ENCODE measurements at regions not wholly inside any gene's neighbourhood (a gene's known extent, or its start where the extent isn't known, plus 50 kb on each side); places are given as distances from the start of the nearest gene placed in this dataset.
A peak's percentile ranks its signal among the peaks of the same experiment; 100 is the strongest.

DNA sequence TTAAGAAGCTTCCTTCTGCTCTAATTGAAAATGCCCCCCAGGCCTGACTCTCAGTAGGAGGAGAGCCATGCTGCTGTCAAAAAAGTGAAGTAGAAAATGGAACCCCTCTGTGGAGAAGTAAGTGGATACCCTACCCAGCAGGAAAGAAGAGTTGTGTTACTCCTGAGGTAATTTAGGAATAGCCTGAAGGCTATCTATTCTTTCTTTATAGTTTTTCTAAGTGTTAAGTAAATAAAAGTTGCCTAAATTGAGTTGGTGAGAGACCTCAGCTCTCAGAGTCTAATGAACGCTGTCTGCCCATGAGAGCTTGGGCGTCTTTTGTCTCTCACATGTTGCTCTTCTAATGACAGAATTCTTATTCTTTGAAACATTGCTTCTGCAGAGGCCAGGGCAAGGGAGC, 116.2 kb downstream of the NSUN3 start:
- DNase-seq (ENCODE audit: low spot score) = no peak

DNA sequence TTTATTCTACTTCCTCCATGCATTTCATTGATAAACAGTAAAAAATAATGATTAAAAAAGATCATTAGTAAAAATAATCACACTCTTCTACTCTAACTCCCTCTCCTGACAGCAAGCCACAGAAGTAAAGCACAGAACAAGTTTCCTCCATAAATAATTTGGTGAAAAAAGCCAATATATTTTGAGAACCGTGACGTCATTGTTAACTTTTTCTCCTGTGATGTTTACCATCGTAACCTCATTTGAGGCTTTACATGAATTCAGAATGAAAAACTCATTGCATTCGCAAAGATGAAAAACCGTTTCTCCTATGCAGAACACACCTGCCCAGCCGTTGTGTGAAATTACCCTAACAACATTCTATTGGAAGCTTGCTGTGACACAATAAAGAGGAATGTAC, 120.7 kb downstream of the NSUN3 start:
- DNase-seq (ENCODE audit: low spot score) = no peak

DNA sequence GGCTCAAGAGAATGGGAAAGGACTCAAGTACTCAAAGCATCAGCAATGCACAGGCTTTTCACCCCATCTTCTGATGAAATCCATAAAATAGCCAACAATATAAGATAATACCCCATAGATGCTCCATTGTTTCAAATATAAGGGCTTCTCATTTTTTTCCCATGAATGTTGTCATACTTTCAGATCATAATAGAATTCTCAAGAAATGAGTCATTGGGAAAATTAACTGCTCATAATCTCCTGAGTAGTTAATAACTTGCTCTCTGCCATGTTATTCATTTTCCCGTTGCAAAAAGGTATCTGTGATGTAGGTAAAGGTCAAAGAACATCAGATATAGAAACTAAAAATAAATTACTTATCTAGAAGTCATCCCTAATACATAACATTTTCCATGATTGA, 121.9 kb downstream of the NSUN3 start:
- no peak for DNase-seq (ENCODE audit: low spot score)

DNA sequence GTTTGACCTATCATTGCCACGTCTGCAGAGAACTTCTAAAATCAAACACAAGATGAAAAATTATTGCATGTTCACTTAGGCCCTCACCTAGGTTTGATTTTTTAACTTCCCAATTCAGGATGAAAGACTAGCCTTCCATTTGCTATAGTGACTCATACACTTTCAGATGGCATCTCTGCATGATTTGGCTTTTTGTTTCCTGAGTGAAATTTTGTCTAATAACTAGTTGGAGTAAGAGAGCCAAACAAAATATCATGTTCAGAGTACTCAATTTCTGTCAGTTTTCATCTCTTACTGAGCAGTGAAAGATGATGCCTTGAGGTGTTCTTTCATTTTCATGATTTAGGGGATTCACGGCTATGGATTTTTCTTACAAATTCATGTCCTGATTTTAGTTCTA, 122.9 kb downstream of the NSUN3 start:
- DNase-seq (ENCODE audit: low spot score) = no peak

DNA sequence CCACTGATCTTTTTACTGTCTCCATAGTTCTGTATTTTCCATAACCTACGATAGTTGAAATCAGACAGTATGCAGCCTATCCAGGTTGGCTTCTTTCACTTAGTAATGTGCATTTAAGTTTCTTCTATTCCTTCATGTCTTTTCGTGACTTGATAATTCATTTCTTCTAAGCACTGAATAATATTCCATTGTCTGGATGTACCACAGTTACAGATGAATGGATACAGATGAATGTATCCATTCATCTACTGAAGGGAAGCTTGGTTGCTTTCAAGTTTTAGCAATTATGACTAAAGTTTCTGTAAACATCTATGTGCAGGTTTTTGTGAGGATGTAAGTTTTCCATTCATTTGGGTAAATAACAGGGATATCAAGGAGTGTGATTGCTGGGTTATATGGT, 124.8 kb downstream of the NSUN3 start:
- DNase-seq (ENCODE audit: low spot score) = no peak

DNA sequence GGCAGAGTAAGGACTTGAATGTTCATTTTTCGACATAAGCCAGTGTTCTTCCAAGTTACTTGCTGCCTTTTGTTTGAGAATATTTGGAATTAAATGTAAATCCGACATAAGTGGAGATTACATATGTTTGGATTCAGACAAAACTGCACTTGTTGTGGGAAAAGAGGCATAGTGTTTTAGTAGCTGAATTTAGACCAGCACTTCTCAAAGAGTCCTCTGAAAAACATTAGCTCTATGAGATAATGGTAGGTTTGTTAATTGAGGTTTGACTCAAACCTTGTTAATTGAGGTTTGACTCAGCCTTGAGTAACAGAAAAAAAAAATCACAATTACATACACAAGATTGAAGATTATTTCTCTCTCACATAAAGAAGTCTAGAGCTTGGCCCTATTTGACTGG, 132.5 kb downstream of the NSUN3 start:
- DNase-seq (ENCODE audit: low spot score) = no peak

DNA sequence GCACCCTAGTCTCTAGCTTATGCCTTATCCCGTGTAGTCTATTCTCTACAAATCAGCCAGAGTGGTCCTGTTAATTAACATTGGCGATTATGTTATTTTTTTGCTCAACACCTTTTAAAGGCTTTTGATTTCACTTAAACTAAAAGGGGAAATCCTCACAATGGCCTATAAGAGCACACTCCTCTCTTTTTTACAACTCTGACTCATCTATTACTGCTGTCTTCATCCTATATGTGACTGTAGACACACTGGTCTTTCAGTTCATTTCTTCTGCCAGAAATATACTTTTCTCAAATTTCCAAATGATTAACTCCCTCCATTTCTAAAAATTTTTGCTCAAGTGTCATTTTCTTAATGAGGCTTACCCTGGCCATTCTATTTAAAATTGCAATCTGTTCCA, 143.4 kb downstream of the NSUN3 start:
- no peak for DNase-seq (ENCODE audit: low spot score)

DNA sequence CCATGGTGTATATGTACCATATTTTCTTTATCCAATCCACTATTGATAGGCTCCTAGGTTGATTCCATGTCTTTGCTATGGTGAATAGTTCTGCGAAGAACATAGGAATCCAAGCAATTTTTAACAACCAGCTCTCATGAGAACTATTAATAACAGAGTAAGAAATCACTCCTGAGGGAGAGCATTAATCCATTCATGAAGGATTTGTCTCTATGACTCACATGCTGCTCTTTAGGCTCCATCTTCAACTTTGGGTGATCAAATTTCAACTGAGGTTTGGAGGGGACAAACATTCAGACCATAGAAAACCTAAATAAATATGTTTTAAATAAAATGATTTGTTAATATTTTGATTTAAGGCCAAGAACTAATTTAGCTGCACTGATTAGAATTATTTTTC, 147.4 kb downstream of the NSUN3 start:
- no peak for DNase-seq (ENCODE audit: low spot score)

DNA sequence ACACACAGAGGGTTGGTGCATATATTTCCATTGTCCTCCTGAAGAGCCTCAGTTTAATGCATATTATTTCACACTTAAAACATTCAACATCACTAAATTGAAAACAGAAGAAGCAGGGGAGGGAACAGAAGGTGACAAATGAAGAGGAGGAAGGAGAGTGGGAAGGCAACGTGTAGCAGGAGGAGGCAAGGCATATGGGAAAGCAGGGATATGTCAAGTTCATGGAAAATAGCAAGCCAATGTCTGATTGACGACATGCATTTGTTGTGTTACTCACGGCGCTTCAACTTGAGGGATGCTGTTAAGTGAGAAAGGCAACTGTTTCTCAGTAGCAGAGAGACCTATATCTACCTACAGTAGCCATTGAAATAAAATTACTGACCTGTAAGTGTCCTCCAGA, 154.5 kb downstream of the NSUN3 start:
- DNase-seq (ENCODE audit: low spot score) = no peak

DNA sequence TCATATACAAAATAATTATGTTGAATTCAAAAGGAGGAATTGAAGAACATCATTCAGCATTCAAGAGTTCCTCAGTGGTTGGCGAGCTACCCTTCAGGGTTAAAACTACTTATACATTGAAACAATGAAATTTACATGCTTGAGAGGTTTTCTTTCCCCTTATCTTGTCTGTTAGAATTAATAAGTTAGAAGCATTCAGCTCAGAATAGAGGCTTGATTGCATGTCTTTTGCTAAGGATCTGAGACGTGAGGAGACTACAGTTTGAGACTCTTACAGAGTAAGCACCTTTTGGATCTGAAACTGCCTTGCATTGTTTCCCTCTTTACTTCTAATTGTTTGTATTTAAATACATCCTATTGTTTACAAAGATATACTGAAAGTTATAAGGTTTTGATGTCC, 157.6 kb downstream of the NSUN3 start:
- DNase-seq (ENCODE audit: low spot score) = no peak

DNA sequence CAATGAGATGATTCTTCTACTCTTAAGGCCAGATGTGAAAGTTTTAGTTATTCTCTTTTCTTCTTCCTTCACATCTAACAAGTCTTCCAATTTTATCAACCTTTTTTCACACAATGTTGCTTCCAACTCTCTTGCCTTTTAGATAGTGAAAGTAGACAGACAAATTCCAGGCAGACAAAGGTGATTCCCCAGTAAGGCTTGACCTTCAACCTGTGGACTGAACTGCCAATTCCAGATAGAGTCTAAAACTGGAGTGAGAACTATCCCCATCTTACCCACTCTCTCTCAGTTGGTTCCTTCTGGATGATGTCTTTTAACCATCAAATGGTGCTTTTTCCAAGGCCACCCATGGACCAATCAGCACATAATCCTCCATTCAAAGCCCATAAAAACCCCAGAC, 159.0 kb downstream of the NSUN3 start:
- no peak for DNase-seq (ENCODE audit: low spot score)

DNA sequence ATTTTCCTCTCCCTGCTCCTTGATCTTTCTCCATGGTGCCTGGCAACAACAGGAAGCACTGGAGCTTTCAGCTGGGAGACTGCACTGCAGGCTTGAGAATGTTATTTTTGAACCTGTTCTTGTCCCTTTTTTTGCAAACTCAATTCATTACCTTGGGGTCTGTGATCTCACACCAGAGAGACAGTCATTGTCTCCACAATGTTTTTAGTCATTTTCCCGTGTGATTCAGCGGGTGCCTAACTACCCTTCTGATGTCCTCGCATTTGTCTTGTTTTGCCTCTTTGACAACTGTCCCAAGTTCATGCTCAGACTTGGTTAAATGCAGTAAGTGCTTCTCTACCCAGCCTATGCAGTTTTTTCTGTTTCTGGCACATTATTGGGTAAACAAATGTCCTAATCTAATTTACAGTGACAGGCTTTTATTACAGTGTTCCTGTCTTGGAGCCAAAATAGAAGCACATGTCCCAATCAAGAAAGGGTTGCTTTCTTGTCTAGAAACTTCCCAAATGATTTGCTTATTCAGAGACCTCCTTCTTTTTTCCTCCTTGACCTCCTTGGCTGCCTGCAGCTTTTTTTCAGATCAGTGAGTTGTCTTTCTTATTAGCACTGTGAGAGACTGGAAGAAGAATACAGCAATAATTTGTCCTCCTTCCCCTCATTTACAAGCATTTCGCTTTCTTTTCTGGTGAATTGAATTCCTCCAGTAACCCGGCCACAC, 162.4 kb downstream of the NSUN3 start:
- DNase-seq (ENCODE audit: low spot score) = no peak

DNA sequence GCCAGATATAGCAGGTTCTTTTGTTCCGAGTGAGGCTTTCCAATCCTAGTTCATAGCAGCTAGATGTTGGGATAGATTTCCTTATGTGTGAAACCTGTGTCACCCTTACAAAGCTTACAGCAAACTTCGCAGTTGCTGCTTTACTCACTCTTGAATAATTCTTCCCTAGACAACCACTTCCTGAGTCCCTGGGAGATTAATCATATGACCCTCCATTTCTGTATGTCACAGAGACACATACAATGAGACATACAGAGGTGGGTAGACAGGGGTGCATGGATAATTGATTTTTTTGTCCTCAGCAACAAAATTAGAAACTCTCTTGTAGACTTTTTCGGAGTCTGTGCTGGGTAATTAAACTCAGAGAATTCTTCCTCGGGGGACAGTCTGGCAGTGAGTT, 163.2 kb downstream of the NSUN3 start:
- DNase-seq (ENCODE audit: low spot score) = peak; percentile 5

DNA sequence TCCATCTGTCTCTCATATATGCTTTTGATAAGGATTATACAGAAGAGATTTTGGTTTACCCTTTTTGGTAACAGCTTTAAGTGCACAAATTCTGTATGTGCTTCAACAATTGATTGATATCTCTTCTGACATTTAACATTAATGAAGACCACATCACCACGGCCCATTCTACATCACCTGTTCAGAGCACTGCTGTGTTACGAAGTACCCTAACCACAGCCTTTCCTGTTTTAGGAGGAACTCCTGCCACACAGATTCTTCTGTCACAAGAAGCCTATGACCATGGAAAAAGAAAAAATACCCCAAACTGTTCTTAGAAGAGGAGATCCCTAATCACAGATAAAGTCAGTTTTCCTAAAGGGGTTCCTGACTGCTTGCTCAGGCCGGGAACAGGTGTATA, 170.1 kb downstream of the NSUN3 start:
- DNase-seq (ENCODE audit: low spot score) = no peak

DNA sequence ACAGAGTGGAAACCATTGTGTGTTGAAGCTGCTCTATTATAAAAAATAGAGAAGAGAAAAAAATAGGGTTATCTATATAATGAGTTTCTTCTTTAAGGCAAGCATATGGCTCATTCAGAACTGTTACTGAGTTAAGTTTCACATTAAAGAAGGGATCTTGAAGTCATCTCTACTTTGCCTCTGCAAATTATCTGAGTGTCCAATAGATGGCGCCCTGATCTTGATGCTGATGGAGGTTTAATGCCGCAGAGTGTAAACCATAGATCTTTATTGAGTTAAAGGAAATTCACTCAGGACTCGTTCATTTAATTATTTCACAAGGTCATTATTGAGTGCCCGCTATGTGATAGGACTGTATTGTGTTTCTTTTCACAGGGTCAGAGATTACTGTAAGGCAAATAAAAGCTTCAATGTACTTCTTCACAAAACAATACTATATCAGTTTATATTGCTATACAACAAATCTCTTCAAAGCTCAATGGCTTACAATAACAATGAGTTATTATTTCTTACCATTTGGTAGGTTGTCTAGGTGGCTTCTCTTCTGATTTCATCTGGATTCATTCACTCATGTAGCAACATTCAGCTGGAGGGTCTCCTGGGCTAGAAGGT, 171.4 kb downstream of the NSUN3 start:
- peak; percentile 33 for DNase-seq (ENCODE audit: low spot score)

DNA sequence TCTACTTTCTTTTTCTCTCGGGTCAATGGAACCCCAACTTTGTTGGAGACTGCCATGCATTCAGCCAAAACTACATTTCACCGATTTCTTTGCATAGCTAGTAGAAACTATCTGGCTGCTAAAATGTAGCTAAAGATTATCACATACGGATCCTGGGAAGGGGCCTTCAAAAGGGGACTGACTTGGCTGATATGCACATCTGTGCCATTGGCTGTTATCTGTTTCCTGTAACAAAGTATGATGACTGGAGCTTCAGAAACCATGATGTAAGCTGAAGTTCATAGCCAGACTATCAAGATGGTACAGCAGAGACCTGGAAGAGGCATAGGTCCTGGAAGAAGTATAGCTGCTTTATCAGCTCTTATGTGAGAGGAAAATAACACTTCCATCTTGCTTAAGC, 179.1 kb downstream of the NSUN3 start:
- DNase-seq (ENCODE audit: low spot score) = no peak

DNA sequence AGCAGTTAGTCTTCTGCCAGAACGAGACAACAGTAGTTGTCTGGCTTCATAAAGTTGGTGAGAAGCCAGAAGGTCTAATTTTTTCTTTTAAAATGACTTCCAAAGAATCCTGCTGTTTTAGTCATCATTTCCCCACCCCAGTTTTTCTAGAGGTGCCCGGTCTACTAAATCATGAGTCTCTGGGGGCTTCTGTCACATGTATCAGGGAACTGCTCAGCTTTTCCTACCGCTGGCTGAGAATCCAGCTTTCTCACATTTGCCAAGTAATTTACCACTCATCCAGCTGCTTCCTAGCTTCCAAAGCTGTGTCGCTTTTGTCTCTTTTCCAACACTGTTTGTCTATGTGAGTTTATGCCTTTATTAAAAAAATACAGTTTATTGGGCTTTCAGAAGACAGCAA, 183.3 kb downstream of the NSUN3 start:
- peak; percentile 8 for DNase-seq (ENCODE audit: low spot score)

DNA sequence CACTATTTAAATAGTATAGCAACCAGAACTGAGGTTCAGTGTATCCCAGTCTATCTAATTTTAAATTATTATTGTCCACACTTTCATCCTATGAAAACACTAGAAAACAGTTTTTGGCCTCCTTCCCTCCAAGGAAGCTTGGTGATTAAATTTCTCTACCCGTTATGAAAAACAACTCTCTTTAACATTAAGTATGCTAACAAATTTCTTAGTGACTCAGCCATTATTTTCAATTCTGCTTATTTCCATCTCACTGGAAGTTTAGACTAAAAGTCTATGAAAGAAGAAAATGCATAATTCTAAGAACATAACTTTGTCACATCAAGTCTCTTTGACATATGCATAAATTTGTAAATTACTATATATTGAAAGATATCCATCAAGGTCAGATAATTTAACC, 185.2 kb downstream of the NSUN3 start:
- DNase-seq (ENCODE audit: low spot score) = no peak

DNA sequence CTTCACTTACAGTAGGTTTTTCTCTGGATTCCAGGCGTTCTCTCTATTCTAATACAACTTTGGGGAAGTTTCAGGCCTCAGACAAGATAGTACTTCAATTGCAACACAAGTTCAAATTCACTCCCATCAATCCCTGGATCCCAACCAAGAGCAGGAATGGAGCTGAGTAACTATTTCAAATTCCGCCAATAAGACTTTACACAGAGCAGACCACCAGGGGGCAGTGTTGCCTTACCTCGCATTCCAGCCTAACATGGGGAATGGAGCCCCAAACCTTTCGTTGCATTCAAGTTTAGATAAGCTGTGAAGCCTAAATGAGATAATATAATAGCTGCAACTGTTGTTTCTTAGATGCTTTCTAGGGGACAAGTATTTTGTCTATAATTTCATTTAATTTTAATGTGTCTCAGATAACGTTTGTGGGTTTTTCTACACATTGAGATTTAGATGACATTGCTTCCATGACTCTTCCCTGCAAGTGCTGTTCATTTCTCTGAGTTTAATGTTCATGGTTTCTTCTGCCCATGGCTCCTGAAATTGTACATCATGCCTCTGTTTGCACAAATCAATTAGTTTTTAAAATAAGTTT, 186.7 kb downstream of the NSUN3 start:
- DNase-seq (ENCODE audit: low spot score) = peak; percentile 79

DNA sequence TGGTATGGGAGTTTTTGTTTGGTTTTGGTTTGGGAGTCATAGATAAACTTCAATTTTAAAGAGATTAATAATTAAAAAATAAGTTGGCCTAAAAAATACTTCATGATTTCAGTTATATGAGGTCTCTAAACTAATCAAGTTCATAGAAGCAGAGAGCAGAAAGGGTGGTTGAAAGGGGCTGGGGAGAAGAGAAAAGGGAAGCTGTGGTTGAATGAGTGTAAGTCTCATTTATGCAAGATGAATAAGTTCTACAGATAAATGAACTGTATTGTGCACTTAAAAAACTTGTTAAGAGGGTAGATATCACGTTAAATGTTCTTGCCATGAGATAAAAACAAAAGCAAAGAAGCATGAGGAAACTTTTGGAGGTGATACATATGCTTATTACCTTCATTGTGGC, 188.7 kb downstream of the NSUN3 start:
- DNase-seq (ENCODE audit: low spot score) = no peak

DNA sequence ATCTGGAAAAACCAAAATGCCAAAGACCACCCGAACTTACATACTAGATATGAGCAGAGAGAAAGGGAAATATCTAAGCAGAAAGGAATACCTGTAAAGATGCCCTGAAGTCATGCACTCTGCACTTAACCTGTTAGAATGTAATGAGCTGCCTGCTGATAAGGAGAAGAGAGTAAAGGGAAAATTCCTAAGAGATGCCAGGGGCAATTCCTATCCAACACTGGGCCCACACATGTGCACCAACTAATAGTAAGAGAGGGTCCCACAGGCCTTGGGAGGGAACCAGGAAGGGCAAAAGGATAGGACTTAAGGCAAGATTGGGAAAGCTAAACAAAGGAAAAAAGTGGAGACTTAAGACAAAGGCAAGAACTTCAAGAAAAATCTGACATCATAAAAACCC, 189.5 kb downstream of the NSUN3 start:
- DNase-seq (ENCODE audit: low spot score) = no peak

DNA sequence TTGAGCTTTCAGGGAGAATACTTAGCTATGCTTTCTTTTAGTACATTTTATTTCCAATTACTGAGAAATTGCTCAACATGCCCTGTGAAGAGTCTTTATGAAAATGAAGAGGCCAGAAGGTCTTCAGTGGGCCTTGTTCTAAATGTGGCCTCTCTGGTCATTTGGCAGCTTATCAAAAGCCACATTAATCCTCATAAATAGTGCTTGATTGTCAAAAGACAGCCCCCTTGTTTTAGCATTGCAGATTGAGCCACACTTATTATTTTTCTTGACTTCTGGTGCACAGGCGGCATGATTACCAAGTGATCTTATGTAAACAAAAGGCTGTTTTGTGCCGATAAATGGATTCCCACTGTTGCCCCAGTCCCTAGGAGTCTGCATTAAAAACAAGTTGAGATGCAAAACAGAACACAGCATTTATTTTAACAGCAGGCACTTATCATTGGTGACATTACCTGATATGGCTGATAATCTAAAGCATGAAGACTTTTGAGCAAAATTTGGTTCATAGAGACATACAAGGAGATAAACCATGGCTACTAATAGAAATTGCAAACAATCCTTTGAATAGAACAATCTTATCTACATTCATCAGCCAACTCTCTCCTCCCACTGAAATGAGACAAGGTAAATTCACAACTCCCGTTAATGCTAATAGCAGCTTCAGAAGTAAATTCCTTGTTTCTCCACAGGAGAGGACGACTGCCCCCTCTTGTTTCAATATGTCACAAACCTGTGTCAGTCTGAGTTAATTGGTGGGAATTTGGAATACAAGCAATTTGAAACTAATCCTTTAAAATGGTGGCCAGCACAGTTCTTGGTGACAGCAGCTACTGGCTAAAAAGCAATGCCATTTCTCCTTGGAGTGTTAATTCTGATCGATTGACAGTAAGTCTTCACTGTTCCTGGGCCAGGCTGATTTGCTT, 194.3 kb downstream of the NSUN3 start:
- no peak for DNase-seq (ENCODE audit: low spot score)

DNA sequence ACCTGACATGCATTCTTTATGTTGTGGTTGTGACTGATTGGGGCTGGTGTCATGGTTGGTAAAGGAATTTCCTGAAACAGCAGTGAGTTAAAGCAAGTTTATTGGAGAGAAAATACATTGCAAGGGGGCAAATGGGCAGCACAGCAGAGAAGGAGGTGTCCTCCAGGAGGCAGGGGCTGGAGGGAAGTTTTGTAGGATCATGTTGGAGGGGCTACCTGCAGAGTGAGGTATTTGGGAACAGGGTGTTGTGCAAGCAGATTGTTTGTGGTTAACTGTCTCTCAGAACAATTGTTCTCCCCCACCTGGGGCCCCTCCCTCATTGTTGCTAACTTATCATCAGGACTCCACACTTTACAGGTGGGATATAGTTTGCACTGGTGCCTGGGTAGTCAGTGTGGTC, 196.0 kb downstream of the NSUN3 start:
- DNase-seq (ENCODE audit: low spot score) = no peak

Measured in AG08395 (cell line).